H1 (cell line): ENCODE measurements at regions not wholly inside any gene's neighbourhood (a gene's known extent, or its start where the extent isn't known, plus 50 kb on each side); places are given as distances from the start of the nearest gene placed in this dataset.

Experiments
- BCL11A ChIP-seq, 2 experiments: IDR thresholded peaks; one replicate each; pipeline ENCODE4 v1.6.1; 2011; ENCODE audit warnings: low read depth in 2 of 2, low read length in 2 of 2, mild to moderate bottlenecking in 2 of 2
- CBX5 ChIP-seq: fragments of 300-800, 300-1000 bp; sonication (generic); IDR thresholded peaks from 2 replicates; pipeline ENCODE4 v1.7.1; 2016; ENCODE audit warnings: antibody characterized with exemption, low read length, low read depth
- HDAC2 ChIP-seq, 2 experiments: fragments of 300-600 bp in 1 of 2; sonication (generic) in 1 of 2; IDR thresholded peaks; 2 replicates each; pipeline ENCODE4 v1.6.1; 2011 to 2012; ENCODE audit warnings: low read depth in 2 of 2, low read length in 2 of 2, mild to moderate bottlenecking in 2 of 2, moderate library complexity in 2 of 2, borderline replicate concordance in 1 of 2, inconsistent platforms in 1 of 2
- RAD21 ChIP-seq, 2 experiments: IDR thresholded peaks in 1 of 2; conservative IDR thresholded peaks in 1 of 2; 2 replicates each; pipeline ENCODE4 v1.6.1; 2011; ENCODE audit warnings: low read depth in 2 of 2, low read length in 2 of 2, improper control_type of control experiment in 1 of 2, inconsistent platforms in 1 of 2, mild to moderate bottlenecking in 1 of 2, moderate library complexity in 1 of 2
- SAP30 ChIP-seq: fragments of 300-600 bp; sonication (generic); IDR thresholded peaks from 2 replicates; pipeline ENCODE4 v1.7.1; 2012; ENCODE audit warnings: low read length, moderate library complexity, mild to moderate bottlenecking, inconsistent platforms; ENCODE audit not compliant: insufficient read depth, insufficient replicate concordance
- TAF1 ChIP-seq: IDR thresholded peaks from 2 replicates; pipeline ENCODE4 v1.6.1; 2011; ENCODE audit warnings: mild to moderate bottlenecking, low read depth, low read length
- YY1 ChIP-seq: IDR thresholded peaks from 2 replicates; pipeline ENCODE4 v1.6.1; 2011; ENCODE audit warnings: low read depth, mild to moderate bottlenecking, low read length

DNA sequence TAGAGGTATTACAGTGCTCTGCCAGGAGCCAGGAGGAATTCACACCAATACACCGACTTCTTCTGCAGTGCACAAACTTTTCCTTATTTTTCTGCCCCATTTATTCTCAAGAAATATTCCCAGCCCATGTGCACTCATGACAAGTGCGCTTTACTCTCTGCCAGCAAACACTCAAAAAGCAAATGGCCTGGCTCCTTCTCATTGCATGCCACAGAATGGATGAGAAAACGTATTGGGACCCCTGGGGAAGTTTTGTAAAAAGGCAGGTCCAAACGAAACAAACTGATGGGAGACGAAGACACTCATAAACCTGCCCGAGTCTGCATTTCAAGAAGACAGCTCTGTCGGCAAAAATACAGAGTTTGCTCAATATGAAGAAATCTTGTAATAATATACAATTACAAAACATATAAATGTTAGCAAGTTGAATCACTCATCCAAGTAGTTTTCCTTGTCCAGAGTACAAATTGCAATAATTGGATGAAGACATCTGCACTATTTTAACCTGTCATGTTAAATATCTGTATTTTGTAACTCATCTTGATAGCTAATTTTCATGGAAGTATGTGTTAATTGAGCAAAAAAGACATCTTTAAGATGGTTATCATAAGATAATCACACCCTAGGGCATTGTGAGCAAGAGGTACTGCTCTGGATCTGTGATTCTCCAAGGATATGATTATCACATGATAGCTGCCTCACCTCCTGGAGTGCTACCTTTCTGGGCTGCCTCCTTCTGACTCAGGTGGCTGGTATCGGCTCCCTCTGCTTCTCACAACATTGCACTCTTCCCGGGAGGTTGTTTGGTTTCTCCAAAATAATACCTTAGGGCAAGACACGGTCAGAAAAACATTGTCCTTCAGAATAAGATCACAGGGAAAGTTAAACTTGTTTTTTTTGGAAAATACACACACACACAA lies 260.8 kb upstream of the G2E3 start (continued):
- no peak for TF ChIP-seq CBX5
- TF ChIP-seq BCL11A (IDR thresholded peaks at IDR 0.05; ENCODE audit: low read depth in 2 of 2, low read length in 2 of 2), result no peak
- no peak for TF ChIP-seq SAP30
- TF ChIP-seq HDAC2 (IDR thresholded peaks at IDR 0.05; ENCODE audit: borderline replicate concordance in 1 of 2, low read depth in 2 of 2, low read length in 2 of 2), result no peak
- no peak for TF ChIP-seq YY1
- no peak for TF ChIP-seq RAD21 (IDR thresholded peaks at IDR 0.05 in 1 of 2, conservative IDR thresholded peaks at IDR 0.05 in 1 of 2; ENCODE audit: low read depth in 2 of 2, low read length in 2 of 2)
- no peak for TF ChIP-seq TAF1
